RCC 7860 (cell line): ENCODE measurements at regions not wholly inside any gene's neighbourhood (a gene's known extent, or its start where the extent isn't known, plus 50 kb on each side); places are given as distances from the start of the nearest gene placed in this dataset.

ENCODE experiments used
- DNase-seq: peaks from one replicate; pipeline ENCODE4 v3.0.0-alpha.2; 2015; ENCODE audit warnings: low spot score
- FAIRE-seq: peaks from 2 replicates; lab custom pipeline; 2012; peaks lifted over from hg19 to GRCh38; lab: Jason Lieb, UNC

GRCh38 chr20:50272724-50273446, 82.3 kb downstream of the CEBPB start:
- FAIRE-seq: no peak

GRCh38 chr20:50273601-50274491, 83.2 kb downstream of the CEBPB start:
- no peak for DNase-seq
- no peak for FAIRE-seq

More at GRCh38 chr20:50272724-50273446, 82.3 kb downstream of the CEBPB start:
- no peak for DNase-seq

- no peak for DNase-seq
These were observed 84.2 kb downstream of the CEBPB start for GRCh38 chr20:50274570-50275430.

GRCh38 chr20:50276119-50277063, 85.8 kb downstream of the CEBPB start:
- FAIRE-seq (no peak), DNase-seq (no peak)

More at GRCh38 chr20:50274570-50275430, 84.2 kb downstream of the CEBPB start:
- no peak for FAIRE-seq

- no peak for FAIRE-seq
These were observed 86.4 kb downstream of the CEBPB start for GRCh38 chr20:50277064-50277415.

GRCh38 chr20:50277460-50278376, 87.1 kb downstream of the CEBPB start:
- FAIRE-seq: no peak

More at GRCh38 chr20:50277064-50277415, 86.4 kb downstream of the CEBPB start:
- DNase-seq: no peak

GRCh38 chr20:50278377-50278683, 87.7 kb downstream of the CEBPB start:
- FAIRE-seq (no peak), DNase-seq (no peak)

More at GRCh38 chr20:50277460-50278376, 87.1 kb downstream of the CEBPB start:
- no peak for DNase-seq

- FAIRE-seq (no peak), DNase-seq (no peak)
These were observed 88.3 kb downstream of the CEBPB start for GRCh38 chr20:50278684-50279531.

GRCh38 chr20:50279988-50280850, 89.6 kb downstream of the CEBPB start:
- FAIRE-seq (no peak), DNase-seq (no peak)

- FAIRE-seq (no peak), DNase-seq (no peak)
These were observed 90.4 kb downstream of the CEBPB start for GRCh38 chr20:50280851-50281655.

GRCh38 chr20:50281831-50282591, 91.4 kb downstream of the CEBPB start:
- DNase-seq (no peak), FAIRE-seq (no peak)

GRCh38 chr20:50282592-50283241, 92.1 kb downstream of the CEBPB start:
- DNase-seq (no peak), FAIRE-seq (no peak)

GRCh38 chr20:50283370-50283769, 92.7 kb downstream of the CEBPB start:
- DNase-seq: no peak
- no peak for FAIRE-seq

GRCh38 chr20:50283922-50284810, 93.5 kb downstream of the CEBPB start:
- DNase-seq (peak; percentile 88), FAIRE-seq (no peak)
